GM21619 (cell line): ENCODE measurements at regions not wholly inside any gene's neighbourhood (a gene's known extent, or its start where the extent isn't known, plus 50 kb on each side); places are given as distances from the start of the nearest gene placed in this dataset.
"Not testable (repeated sequence)": the region's sequence is repeated elsewhere in the genome, so short reads cannot be mapped to it uniquely, and the experiment has no call there.

ENCODE experiments used
- ATAC-seq: cut with Tn5 transposase; IDR thresholded peaks from one replicate; pipeline ENCODE4 v1.9.1; 2021; ENCODE audit not compliant: unreplicated experiment

GRCh38 chr20:5453316-5453715 is 136.6 kb upstream of the PROKR2 start:
- not testable (repeated sequence) for ATAC-seq

GRCh38 chr20:5452691-5453090 is 135.9 kb upstream of the PROKR2 start:
- not testable (repeated sequence) for ATAC-seq

- not testable (repeated sequence) for ATAC-seq
Measured at GRCh38 chr20:5452286-5452685, 135.5 kb upstream of the PROKR2 start.

GRCh38 chr20:5451643-5452210 is 135.0 kb upstream of the PROKR2 start:
- no peak for ATAC-seq

GRCh38 chr20:5448449-5449118 is 131.8 kb upstream of the PROKR2 start:
- no peak for ATAC-seq

- no peak for ATAC-seq
Measured at GRCh38 chr20:5447188-5447587, 130.4 kb upstream of the PROKR2 start.

- ATAC-seq: no peak
Measured at GRCh38 chr20:5445611-5446010, 128.9 kb upstream of the PROKR2 start.

- no peak for ATAC-seq
Measured at GRCh38 chr20:5442101-5442500, 125.3 kb upstream of the PROKR2 start.

GRCh38 chr20:5434116-5434515 is 117.4 kb upstream of the PROKR2 start:
- no peak for ATAC-seq

GRCh38 chr20:5433352-5433751 is 116.6 kb upstream of the PROKR2 start:
- no peak for ATAC-seq

GRCh38 chr20:5432030-5432429 is 115.3 kb upstream of the PROKR2 start:
- ATAC-seq: no peak

GRCh38 chr20:5430670-5431069 is 113.9 kb upstream of the PROKR2 start:
- no peak for ATAC-seq

GRCh38 chr20:5426026-5426425 is 109.3 kb upstream of the PROKR2 start:
- no peak for ATAC-seq

GRCh38 chr20:5416086-5416485 is 99.3 kb upstream of the PROKR2 start:
- no peak for ATAC-seq

GRCh38 chr20:5413394-5413793 is 96.6 kb upstream of the PROKR2 start:
- no peak for ATAC-seq

- ATAC-seq: no peak
Measured at GRCh38 chr20:5410470-5410869, 93.7 kb upstream of the PROKR2 start.

- ATAC-seq: peak; percentile 72
Measured at GRCh38 chr20:5402903-5403531, 86.3 kb upstream of the PROKR2 start.

GRCh38 chr20:5401277-5401875 is 84.6 kb upstream of the PROKR2 start:
- no peak for ATAC-seq

- no peak for ATAC-seq
Measured at GRCh38 chr20:5400164-5400762, 83.5 kb upstream of the PROKR2 start.

- ATAC-seq: no peak
Measured at GRCh38 chr20:5397393-5397792, 80.6 kb upstream of the PROKR2 start.

GRCh38 chr20:5395932-5396727 is 79.4 kb upstream of the PROKR2 start:
- no peak for ATAC-seq
